DOHH2 (cell line): ENCODE measurements at regions not wholly inside any gene's neighbourhood (a gene's known extent, or its start where the extent isn't known, plus 50 kb on each side); places are given as distances from the start of the nearest gene placed in this dataset.

Experiments used
- CTCF ChIP-seq: fragments of 200-600 bp; sonication (generic); IDR thresholded peaks from one replicate; pipeline ENCODE4 v1.5.1; 2014; ENCODE audit warnings: antibody characterized with exemption, mild to moderate bottlenecking, low read depth, low read length; ENCODE audit not compliant: poor library complexity, severe bottlenecking
- EZH2phosphoT487 ChIP-seq: fragments of 200-600 bp; sonication (generic); IDR thresholded peaks from 2 replicates; pipeline ENCODE4 v1.6.1; 2017; ENCODE audit warnings: borderline replicate concordance, mild to moderate bottlenecking, antibody characterized with exemption, low read length, moderate library complexity, mixed read lengths

DNA sequence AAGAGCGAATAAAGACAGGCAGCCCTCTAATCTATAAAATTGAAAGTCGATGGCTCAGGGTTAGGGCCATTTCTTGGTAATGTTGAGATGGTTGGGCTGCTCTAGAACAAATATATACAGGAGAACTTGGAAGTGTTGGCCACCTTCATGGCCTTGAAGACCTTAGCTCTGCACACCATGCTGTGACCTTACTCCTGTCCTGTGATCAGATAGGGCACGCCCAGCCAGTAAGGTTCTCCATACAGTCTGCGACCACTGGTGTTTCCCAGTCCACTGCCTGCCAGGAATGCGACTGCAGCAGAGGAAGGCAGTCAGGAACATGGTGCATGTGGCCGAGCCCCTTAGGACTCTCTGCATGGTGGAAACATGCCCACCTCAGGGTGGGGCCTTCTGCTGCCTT is 73.2 kb upstream of the PSMA6 start:
- TF ChIP-seq CTCF (no peak), EZH2phosphoT487 (no peak)
